SKM-1 treated with dmso at 0.1 percent for 144 hours (cell line): ENCODE measurements at regions not wholly inside any gene's neighbourhood (a gene's known extent, or its start where the extent isn't known, plus 50 kb on each side); places are given as distances from the start of the nearest gene placed in this dataset.
"Not testable (repeated sequence)": the region's sequence is repeated elsewhere in the genome, so short reads cannot be mapped to it uniquely, and the experiment has no call there.

Experiments used
- DNase-seq: peaks from one replicate; lab custom pipeline; 2025; ENCODE audit not compliant: unreplicated experiment; lab: John Stamatoyannopoulos, UW

DNA sequence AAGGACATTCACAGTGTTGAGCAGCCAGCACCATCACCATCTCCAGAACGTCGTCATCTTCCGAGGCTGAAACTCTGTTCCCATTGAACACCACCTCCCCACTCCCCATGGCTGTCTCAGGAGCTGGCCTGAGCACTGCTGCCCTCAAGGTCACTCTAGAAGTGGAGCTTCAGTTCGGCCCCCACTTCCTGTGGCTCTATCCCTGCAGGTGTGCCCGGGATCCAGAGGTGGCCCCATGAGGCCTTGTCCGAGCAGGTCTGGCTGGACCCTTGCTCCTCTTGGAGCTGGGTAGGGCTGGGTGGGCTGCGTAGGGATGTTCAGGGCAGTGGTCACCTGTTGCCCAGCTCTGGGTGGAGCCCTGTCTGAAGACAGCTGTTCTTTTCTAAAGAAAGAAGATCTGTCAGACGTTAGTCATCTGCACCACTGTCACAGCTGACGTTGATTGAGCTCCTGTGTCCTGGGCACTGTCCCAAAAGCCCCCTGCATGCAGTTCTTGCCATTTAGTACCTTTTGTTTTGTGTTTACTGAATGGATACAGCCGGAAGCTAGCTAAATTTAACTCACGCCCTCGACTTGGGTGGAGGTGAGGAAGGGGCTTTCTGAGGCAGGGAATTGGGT is 75.5 kb upstream of the CLDN5 start:
- no peak for DNase-seq

DNA sequence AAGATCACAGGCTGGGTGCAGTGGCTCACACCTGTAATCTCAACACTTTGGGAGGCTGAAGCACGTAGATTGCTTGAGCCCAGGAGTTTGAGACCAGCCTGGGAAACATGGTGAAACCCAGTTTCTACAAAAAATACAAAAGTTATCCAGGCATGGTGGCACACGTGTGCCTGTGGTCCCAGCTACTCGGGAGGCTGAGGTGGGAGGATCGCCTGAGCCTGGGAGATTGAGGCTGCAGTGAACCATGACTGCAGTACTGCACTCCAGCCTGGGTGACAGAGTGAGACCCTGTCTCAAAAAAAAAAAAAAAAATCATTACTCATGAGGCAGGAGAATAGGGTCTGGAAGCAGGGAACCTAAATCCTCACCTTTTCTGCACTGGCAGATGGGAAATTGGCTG is 79.1 kb upstream of the CLDN5 start:
- not testable (repeated sequence) for DNase-seq

DNA sequence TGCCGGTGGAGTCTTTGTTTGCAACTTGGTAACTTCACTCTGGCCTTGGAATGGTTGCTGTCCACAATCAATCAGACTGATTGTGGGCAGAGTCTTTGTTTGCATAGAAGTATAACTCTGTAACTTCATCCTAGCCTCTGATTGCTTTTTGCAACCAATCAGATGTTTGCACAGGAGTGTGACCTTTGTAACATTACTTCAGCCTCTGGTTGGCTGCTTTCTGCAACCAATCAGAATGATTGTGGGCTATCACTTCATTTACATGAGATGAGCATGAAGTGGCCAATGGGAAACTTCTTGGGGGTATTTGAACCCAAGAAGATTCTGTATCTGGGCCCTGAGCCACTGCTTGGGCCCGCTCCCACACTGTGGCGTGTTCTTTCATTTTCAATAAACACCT is 79.6 kb upstream of the CLDN5 start:
- DNase-seq = no peak

DNA sequence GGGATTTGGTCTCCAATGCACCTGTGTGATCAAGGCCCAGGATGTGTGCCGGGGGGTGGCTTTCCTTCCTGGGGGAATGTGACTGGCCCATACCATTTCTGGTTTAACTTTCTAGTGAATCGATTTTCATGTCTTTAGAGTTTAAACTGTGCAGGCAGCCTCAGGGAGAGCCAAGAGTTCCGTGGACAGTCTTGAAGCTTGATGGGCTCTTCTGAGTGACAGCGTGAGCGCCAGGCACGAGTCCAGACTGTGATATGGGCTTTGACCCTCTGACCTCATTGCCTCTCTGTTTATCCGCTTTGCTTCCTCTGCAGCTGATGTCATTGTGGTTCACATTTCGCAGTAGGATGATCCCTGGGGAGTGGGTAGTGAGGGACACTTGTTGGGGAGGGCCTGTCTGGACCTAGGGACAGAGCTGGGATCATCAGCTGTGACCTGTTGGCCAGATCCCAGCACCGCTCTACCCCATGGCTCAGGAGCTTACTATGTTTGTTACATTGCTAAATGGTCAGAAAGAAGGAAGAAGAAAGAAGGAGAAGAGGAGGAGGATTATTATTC is 80.6 kb upstream of the CLDN5 start:
- no peak for DNase-seq

DNA sequence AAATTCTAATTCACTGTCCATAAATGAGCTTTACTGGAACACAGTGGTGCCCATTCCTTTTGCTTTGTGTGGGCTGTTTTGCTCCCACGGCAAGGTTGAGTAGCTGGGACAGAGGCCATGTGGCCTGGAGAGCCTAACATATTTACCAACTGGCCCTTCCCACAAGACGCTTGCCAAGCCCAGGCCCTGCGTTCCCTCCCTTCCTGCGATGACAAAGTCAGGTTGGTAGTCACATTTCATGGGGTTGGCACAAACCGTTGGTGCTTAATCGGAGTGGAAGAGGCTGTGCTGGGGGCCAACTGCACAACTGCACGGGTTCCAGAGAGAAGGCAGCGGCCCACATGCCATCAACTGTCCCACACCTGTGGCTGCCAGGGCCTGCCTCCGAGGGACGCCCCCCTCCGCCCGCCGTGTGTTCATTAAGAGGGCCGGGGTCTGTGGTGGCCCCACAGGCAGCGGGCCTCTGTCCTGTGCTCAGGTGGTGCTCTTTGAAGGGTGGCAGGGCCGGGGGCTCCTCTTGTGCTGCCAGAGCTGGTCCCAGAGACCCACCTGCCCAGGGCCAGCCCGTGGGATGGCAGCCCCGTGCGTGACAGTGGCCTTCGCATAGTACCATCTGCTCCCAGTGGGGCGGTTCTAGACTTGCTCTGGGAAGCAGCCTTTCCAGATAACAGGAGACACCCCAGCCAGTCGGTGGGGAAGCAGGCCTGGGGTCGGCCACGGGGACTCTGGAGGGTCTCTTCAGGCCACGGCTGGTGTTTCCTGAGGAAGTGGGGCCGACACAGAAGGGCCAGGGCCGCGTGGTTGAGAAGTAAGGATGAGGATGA is 81.5 kb upstream of the CLDN5 start:
- no peak for DNase-seq

DNA sequence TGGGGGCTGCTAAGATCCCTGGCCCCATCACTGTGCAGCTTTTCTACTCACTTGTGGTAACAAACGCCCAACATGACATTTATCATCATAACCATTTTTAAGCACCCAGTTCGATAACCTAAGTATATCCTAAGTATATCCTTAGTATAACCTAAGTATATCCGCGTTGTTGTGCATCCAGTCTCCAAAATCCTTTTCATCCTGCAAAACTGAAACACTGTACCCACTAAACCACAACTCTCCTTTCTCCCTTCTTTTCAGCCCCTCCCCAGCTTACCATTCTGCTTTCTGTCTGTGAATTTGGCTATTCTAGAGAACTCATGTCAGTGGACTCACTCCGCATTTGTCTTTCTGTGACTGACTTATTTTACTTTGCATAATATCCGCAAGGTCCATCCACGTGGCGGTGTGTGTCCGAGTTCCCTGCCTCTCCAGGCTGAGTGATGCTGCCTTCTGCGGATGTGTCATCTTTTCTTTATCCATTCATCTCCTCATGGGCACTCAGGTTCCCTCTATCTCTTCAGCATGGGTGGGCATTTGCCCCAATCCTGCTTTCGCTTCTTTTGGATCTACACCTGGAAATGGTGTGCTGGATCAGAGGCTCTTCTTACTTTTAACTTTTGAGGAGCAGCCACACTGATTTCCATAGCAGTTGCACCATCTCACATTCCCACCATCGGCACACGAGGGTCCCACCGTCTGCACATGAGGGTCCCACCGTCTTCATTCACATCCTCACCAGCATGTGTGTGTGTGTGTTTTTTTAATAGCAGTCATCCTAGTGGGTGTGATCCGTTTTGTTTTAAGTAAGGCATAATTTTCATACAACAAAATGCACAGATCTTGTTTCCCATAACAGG is 82.4 kb upstream of the CLDN5 start:
- DNase-seq = no peak

DNA sequence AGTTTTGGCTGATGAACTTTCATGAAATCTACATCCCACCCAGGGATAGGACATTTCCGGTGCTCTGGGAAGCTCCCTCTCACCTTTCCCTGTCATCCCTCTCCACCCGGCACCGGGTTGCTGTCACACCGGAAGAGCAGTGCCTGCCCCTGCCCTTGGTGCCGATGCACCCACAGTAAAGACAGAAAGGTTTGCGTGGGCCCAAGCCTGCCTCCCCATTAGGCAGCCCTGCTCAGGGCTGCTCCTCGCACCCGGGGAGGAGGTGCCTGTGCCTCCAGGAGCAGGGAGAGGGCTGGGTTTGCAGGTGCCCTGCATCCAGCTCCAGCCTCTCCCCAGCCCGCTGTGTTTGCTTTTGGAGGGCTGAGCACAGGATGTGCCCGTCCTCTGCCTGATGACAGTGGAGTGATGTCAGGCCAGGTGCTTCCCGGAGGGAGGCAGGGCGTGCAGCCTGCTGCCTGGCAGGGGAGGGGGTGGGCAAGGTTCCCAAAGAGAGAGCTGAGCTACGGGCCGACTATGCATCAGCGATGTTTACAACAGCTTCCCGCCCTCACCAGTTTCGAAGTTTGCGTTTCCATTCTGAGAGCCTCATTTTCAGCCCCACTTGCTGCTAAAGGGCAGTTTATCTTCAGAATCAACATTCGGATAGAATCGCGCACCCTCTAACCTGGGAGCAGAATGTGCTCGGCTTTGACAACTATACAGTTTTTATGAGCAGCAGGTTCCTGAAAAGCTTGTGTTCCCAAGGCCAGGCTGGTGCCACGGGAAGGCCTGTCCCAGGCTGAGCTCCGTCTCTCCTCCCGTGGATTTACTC is 83.2 kb upstream of the CLDN5 start:
- no peak for DNase-seq

DNA sequence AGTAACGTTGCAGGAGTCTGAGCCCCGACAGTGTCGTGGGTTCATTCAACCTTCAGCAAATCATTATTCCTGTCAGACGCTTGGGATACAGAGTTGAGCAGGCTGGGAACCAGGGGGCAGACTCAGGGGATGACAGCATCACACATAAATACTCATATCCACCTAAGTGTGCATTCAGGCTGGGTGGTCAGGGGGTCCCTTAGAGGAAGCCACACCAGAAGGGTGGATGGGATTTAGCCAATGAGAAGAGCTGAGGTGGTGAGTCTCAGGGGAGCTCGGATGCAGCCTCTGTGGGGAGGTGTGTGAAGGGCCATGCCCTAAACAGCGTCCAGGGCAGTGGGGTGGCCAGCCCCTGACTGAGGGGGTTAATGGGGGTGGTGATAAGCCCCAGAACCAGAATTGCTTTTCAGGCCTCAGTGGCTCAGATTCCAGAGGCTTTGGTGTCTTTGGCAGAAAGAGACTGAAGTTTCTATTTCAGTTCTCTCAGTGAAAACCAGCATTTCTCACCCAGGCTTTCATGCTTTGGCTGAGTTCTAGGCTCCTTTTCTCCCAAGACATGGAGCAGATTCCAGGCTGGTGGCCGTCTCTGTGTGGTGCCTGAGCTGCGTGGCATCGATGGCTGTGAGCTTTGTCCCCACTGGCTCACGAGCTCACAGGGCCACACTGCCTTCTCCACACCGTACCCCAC is 83.9 kb upstream of the CLDN5 start:
- no peak for DNase-seq

DNA sequence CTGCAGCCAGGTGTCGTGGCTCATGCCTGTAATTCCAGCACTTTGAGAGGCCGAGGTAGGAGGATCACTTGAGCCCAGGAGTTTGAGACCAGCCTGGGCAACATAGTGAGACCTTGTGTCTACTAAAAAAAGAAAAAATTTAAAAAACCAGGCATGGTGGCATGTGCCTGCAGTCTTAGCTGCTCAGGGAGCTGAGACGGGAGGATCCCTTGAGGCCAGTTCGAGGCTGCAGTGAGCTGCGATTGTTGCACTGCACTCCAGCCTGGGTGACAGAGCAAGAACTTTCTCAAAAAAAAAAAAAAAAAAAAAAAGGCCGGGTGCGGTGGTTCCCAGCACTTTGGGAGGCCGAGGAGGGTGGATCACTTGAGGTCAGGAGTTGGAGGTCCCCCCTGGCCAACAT is 85.5 kb upstream of the CLDN5 start:
- DNase-seq = not testable (repeated sequence)

DNA sequence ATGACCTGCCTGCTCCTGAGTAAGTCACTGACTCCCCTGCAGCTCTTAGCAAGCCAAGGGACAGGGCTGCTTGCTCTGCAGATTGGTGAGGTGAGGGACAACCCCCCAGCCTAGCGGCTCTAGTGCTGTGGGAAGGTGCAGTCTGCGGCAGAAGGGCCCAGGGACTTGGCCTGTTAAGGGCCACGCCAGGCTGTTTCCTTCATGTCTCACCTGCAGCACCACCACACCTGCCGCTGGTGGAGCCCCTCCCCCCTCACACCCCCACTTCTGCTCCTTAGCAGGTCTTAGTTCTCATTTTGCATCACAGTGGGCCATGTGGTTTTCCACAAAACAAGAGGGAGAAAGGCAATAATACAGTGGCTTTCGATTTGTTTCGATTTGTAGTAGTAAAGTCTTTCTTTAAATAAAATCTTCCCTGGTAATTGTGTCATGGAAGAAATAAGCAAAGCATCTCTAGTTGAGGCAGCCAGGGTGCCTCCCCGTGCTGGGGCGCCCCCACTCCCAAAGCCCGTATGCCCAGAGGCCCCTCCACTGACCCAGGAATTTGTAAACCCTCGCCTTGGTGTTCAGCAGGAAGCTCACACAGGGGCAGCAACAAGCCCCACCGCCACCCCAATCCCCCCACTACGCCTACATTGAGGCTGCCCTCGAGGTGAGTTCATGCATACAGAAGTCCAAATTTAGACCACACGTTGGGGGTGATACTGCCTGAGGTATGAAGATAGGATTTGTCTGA is 86.5 kb upstream of the CLDN5 start:
- no peak for DNase-seq

DNA sequence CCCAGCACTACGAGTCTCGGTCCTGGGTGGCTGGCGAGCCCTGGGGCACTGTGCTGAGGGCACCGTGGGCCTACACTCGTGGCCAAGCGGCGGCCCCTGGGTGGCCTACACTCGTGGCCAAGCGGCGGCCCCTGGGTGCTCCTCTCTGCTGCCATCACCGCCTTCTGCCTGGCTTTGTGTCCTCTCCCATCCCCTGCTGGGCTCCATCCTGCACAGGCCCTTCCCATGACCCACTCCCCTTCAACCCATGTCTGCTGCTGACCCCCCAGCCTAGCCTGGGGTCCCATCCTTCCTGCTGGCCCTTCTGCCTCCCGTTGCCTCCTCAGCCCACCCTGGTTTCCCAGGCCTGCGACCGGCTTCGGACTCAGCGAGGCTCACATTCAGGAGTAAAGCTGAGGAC is 87.4 kb upstream of the CLDN5 start:
- DNase-seq = no peak

DNA sequence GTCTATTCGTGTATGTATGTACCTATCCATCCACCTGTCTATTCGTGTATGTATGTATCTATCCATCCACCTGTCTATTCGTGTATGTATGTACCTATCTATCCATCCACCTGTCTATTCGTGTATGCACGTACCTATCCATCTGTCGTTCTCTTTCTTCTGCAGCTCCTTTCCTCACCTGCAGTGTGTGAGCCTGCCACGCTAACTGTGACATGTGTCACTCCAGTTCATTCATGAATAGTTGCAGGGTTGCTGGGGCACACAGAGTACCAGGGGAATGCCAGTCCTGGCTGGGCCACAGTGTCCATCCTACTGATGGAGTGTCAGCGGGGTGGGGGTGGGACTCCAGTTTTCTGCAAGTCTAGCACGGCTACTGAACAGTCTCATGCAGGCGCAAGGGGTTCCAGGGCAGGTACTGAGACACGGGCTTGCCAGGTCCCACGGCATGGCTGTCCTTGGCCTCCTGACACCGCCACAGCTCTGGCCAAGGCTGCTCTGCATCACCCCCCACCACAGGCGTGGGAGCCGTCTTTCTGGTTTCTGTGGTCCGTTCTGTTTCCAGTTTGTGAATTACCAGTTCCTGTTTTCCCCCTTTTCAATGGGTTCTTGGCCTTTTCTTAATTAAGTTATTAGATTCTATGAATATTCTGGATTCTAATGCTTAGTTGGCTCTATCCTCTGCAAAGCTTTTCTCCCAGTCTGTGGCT is 88.8 kb upstream of the CLDN5 start:
- DNase-seq = peak; percentile 30

DNA sequence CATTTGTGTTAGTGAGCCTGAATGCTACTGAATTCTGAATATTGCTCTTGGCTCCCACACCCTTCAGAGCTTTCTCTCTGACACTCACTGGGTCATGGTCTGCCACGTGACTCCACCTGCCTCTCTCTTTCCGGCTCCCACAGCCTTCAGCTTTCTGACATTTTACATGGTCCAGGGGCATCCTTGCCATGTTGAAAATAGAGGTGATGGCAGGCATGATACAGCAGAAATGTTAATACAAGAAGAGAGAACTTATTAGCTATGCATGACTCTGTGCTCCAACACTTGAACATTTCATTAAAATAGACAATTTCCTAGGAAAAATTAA is 90.3 kb upstream of the CLDN5 start:
- DNase-seq = no peak

DNA sequence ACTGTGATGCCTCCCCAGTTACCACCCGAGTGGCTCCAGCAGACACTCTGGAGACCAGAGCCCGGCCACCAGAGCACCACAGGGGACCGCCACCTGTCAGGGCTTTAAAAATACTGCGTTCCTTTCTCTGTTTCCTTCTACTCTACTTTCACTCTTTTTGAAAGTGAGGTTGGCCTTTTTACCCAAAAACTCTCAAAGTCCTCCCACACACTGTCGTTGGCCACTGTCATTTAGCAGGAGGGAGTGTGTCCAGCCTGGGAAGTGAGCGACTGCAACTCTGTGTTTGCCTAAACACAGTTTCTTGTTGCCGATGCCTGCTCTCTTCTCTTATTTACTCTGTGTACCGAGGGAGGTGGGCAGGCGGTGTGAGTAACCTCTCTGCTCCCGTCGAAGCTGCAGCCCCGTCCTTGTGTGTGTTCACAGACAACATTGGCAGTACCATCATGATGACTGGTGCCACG is 90.8 kb upstream of the CLDN5 start:
- no peak for DNase-seq

DNA sequence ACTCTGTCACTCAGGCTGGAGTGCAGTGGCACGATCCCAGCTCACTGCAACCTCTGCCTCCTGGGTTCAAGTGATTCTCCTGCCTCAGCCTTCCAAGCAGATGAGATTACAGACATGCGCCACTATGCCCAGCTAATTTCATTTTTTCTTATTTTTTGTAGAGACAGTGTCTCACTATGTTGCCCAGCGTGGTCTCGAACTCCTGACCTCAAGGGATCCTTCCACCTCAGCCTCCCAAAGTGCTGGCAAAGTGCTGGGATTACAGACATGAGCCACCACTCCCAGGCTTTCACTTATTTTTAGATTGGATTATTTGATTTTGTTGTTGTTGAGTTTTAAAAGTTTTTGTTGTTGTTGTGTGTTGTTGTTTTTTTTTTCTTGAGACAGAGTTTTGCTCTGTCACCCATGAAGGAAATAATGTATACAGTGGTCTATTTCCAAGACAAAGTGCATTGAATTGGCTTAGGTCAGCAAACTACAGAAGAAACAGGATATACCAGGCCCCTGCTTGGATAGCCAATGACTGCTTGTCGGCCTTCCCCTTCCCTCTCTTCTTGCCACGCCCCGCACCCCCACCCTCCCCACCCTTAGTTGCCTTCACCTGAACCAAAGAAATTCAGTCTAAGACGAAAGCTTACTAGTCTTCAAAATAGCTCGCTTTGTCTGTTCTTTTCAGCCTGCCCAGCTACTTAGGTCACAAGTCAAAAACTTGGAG is 91.8 kb upstream of the CLDN5 start:
- DNase-seq = no peak

DNA sequence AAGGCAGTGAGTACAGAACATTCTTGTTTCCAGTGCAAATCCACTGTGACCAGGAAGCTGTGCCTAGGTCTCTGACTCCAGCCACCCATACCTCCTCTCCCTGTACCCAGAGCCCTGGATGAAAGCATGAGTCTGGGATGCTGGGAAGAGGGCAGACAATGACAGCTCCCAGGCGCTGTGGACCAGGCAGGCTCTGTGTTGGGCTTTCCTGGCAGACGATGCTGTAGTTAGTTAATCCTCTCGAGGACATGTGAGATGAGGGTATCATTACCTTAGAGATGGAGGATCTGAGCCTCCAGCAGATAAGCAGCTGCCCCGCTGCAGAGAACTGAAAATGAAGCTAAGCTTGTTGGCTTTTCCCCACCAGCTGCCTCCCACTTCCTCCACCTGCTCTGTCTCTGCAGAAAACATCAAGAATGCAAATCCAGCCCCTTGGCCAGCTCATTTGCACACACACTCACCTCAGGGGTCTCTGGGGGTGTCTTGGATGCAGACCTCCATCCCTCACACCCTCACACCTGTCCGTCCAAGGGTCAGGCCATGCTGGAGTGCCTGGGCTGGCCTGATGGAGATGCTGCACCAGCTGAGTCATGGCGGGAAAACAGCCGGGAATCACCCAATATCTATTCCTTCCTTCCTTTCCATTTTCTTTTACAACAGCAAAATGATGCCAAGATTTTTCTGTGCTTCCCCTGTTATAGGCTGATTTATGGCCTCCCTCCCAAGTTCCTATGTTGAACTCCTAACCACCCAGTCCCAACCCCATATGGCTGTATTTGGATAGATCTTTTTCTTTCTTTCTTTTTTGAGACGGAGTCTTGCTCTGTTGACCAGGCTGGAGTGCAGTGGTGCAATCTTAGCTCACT is 94.9 kb upstream of the SEPTIN5 start:
- DNase-seq = no peak

DNA sequence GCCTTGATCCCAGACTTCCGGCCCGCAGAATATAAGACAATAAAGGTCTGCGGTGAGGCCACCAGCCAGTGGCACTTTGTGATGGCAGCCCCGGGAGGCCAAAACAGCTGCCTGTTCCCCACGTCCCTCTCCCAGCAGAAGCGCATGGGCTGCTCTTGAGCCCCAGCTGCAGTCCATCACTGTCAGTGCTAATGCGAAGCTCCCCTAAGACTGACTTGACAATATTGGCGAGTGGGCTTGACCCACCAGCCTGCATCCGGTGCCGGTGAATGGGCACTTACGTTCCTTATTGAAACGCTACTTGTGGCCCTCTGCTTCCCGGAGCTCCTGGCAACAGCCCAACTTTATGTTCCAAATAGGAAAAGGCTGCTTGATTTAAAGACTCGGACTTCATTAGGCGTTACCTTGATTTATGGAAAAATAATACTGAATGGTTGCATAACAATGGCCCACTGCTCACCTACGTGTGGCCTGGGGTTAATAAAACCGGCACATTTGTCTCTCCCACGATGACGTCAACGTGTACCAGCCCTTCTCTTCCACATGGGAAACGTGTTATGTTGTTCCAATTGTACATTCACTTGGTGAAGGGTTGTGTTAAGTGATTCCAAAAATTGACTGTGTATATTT is 93.4 kb upstream of the SEPTIN5 start:
- no peak for DNase-seq
